ENCODE measurements at regions not wholly inside any gene's neighbourhood (a gene's known extent, or its start where the extent isn't known, plus 50 kb on each side); places are given as distances from the start of the nearest gene placed in this dataset.
"Not testable (repeated sequence)": the region's sequence is repeated elsewhere in the genome, so short reads cannot be mapped to it uniquely, and the experiment has no call there.

GRCh38 chr16:66026211-66026610 lies 340.3 kb upstream of the CDH5 start:
- ChIA-PET CTCF (interaction anchor here (0.6 to 0.7 kb wide), 2 partner anchors 10 to 264 kb away, joined by 3 read pairs; no protein-coding TSS in a partner anchor), POLR2A (no interaction called here)
- Histone ChIP-seq H3K36me3 (ENCODE audit: control insufficient read depth, insufficient read depth, low read length) (no peaks in the 10 kb centered on the region), H3K27me3 (ENCODE audit: control insufficient read depth, insufficient read depth, low read length) (no peaks in the 10 kb centered on the region), H3K4me3 (ENCODE audit: low read depth, low read length) (no peak overlapping the region)
- DNase-seq (ENCODE audit: low read depth): no peak
- TF ChIP-seq CTCF (IDR thresholded peaks at IDR 0.05; ENCODE audit: insufficient read depth, low read depth, low read length): peak; percentile 51

GRCh38 chr16:66025751-66026150 lies 340.7 kb upstream of the CDH5 start:
- Histone ChIP-seq H3K4me3 (ENCODE audit: low read depth, low read length) (no peak overlapping the region), H3K36me3 (ENCODE audit: control insufficient read depth, insufficient read depth, low read length) (no peaks in the 10 kb centered on the region), H3K27me3 (ENCODE audit: control insufficient read depth, insufficient read depth, low read length) (no peaks in the 10 kb centered on the region)
- ChIA-PET CTCF (interaction anchor here (0.6 to 0.7 kb wide), 3 partner anchors 10 to 264 kb away, joined by 3 to 4 read pairs (median 3); no protein-coding TSS in a partner anchor), POLR2A (no interaction called here)
- TF ChIP-seq CTCF (IDR thresholded peaks at IDR 0.05; ENCODE audit: insufficient read depth, low read depth, low read length): no peak
- DNase-seq (ENCODE audit: low read depth): no peak

GRCh38 chr16:66024567-66024966 lies 341.9 kb upstream of the CDH5 start:
- H3K36me3 ChIP-seq (ENCODE audit: control insufficient read depth, insufficient read depth, low read length); DNase-seq (ENCODE audit: low read depth); H3K4me3 ChIP-seq (ENCODE audit: low read depth, low read length); POLR2A ChIA-PET; CTCF ChIA-PET; H3K27me3 ChIP-seq (ENCODE audit: control insufficient read depth, insufficient read depth, low read length): not testable (repeated sequence)

- ChIA-PET POLR2A (no interaction called here), CTCF (interaction anchor here (0.6 to 1.4 kb wide), 2 partner anchors 9 to 70 kb away, joined by 4 read pairs; no protein-coding TSS in a partner anchor)
- Histone ChIP-seq H3K36me3 (ENCODE audit: control insufficient read depth, insufficient read depth, low read length) (no peaks in the 10 kb centered on the region), H3K27me3 (ENCODE audit: control insufficient read depth, insufficient read depth, low read length) (no peaks in the 10 kb centered on the region), H3K4me3 (ENCODE audit: low read depth, low read length) (no peak overlapping the region)
- no peak for DNase-seq (ENCODE audit: low read depth)
- TF ChIP-seq CTCF (IDR thresholded peaks at IDR 0.05; ENCODE audit: insufficient read depth, low read depth, low read length): no peak
Measured at GRCh38 chr16:66023481-66023880, 343.0 kb upstream of the CDH5 start.

GRCh38 chr16:66020642-66021041 lies 345.8 kb upstream of the CDH5 start:
- no peak for DNase-seq (ENCODE audit: low read depth)
- no peaks in the 10 kb centered on the region for H3K27me3 ChIP-seq (ENCODE audit: control insufficient read depth, insufficient read depth, low read length)
- no peak overlapping the region for H3K4me3 ChIP-seq (ENCODE audit: low read depth, low read length)
- CTCF ChIA-PET: no interaction called here
- POLR2A ChIA-PET: no interaction called here
- no peak for TF ChIP-seq CTCF (IDR thresholded peaks at IDR 0.05; ENCODE audit: insufficient read depth, low read depth, low read length)
- H3K36me3 ChIP-seq (ENCODE audit: control insufficient read depth, insufficient read depth, low read length): no peaks in the 10 kb centered on the region

GRCh38 chr16:66020046-66020445 lies 346.4 kb upstream of the CDH5 start:
- no peak overlapping the region for H3K4me3 ChIP-seq (ENCODE audit: low read depth, low read length)
- TF ChIP-seq CTCF (IDR thresholded peaks at IDR 0.05; ENCODE audit: insufficient read depth, low read depth, low read length): no peak
- DNase-seq (ENCODE audit: low read depth): no peak
- H3K27me3 ChIP-seq (ENCODE audit: control insufficient read depth, insufficient read depth, low read length): no peaks in the 10 kb centered on the region
- ChIA-PET POLR2A (no interaction called here), CTCF (interaction anchor here (0.5 kb wide), 1 partner anchor 476 kb away, joined by 3 read pairs; no protein-coding TSS in a partner anchor)
- no peaks in the 10 kb centered on the region for H3K36me3 ChIP-seq (ENCODE audit: control insufficient read depth, insufficient read depth, low read length)

- H3K36me3 ChIP-seq (ENCODE audit: control insufficient read depth, insufficient read depth, low read length); DNase-seq (ENCODE audit: low read depth); CTCF ChIA-PET; POLR2A ChIA-PET; H3K4me3 ChIP-seq (ENCODE audit: low read depth, low read length); H3K27me3 ChIP-seq (ENCODE audit: control insufficient read depth, insufficient read depth, low read length): not testable (repeated sequence)
Measured at GRCh38 chr16:66019502-66019901, 347.0 kb upstream of the CDH5 start.
